MCF 10A (cell line): ENCODE measurements at regions not wholly inside any gene's neighbourhood (a gene's known extent, or its start where the extent isn't known, plus 50 kb on each side); places are given as distances from the start of the nearest gene placed in this dataset.

ENCODE experiments used
- BruUV-seq: library from RNA; stranded (reverse); fragments of 400-500 nt; replicated peaks from 2 replicates; lab custom pipeline; 2021; lab: Mats Ljungman, UMichigan
- CTCF ChIA-PET: fragments of 300-600 bp; sonication (Branson Sonifier 250); formaldehyde crosslinking; extraction: SDS; loops from one replicate; lab custom pipeline; 2021; ENCODE audit warnings: antibody characterized with exemption, inconsistent platforms; lab: Yijun Ruan, JAX
- POLR2A ChIA-PET: fragments of 300-600, 350-650 bp; sonication (Branson Sonifier 250); formaldehyde crosslinking; extraction: SDS; loops from one replicate; lab custom pipeline; 2020; ENCODE audit warnings: antibody characterized with exemption, inconsistent platforms; lab: Yijun Ruan, JAX
- DNase-seq: peaks from one replicate; pipeline ENCODE4 v3.0.0-alpha.2; 2018; ENCODE audit not compliant: unreplicated experiment
- H3K27ac Mint-ChIP-seq: one replicate; pipeline ENCODE4 v1.8.0; 2022; ENCODE audit warnings: mild to moderate bottlenecking, low read depth, mixed read lengths; ENCODE audit not compliant: unreplicated experiment
- H3K27me3 Mint-ChIP-seq: one replicate; pipeline ENCODE4 v1.8.0; 2022; ENCODE audit warnings: mixed read lengths; ENCODE audit not compliant: insufficient read depth, unreplicated experiment
- H3K36me3 Mint-ChIP-seq: one replicate; pipeline ENCODE4 v1.8.0; 2022; ENCODE audit warnings: mild to moderate bottlenecking, moderate library complexity, mixed read lengths; ENCODE audit not compliant: insufficient read depth, unreplicated experiment
- H3K4me1 Mint-ChIP-seq: one replicate; pipeline ENCODE4 v1.8.0; 2022; ENCODE audit warnings: mixed read lengths; ENCODE audit not compliant: insufficient read depth, unreplicated experiment
- H3K4me3 Mint-ChIP-seq: one replicate; pipeline ENCODE4 v1.8.0; 2022; ENCODE audit warnings: mild to moderate bottlenecking, moderate library complexity, mixed read lengths; ENCODE audit not compliant: unreplicated experiment
- H3K9me3 Mint-ChIP-seq: one replicate; pipeline ENCODE4 v1.8.0; 2022; ENCODE audit warnings: mixed read lengths; ENCODE audit not compliant: unreplicated experiment
- CTCF ChIP-seq: fragments of 200-600 bp; IDR thresholded peaks from one replicate; pipeline ENCODE4 v1.8.0; 2022; ENCODE audit warnings: antibody characterized with exemption, mild to moderate bottlenecking; ENCODE audit not compliant: unreplicated experiment
- intact Hi-C: fragments of 100-400 bp; cut with micrococcal nuclease; formaldehyde crosslinking; loops from 2 replicates; pipeline ENCODE4 v1.14.1; 2022

- intact Hi-C loops, result no loop called here
- ChIA-PET POLR2A (interaction anchor here (1.4 kb wide), 1 partner anchor 19 kb away, joined by 3 read pairs; no protein-coding TSS in a partner anchor), CTCF (no interaction called here)
- Mint-ChIP-seq H3K4me3 (no peak overlapping the region), H3K27me3 (no peaks in the 10 kb centered on the region), H3K4me1 (peaks cover 6% of the 10 kb centered on the region), H3K9me3 (no peaks in the 10 kb centered on the region), H3K27ac (no peak overlapping the region), H3K36me3 (no peaks in the 10 kb centered on the region)
- no peak for TF ChIP-seq CTCF
- DNase-seq, result no peak
- BruUV-seq, result no TSS peak
Observed at GRCh38 chr2:144219979-144220378, 299.9 kb downstream of the ZEB2 start.

GRCh38 chr2:144217853-144218633 lies 301.9 kb downstream of the ZEB2 start:
- CTCF ChIA-PET, result no interaction called here
- no peak overlapping the region for H3K4me3 Mint-ChIP-seq
- TF ChIP-seq CTCF, result no peak
- POLR2A ChIA-PET, result interaction anchor here (0.6 kb wide), 1 partner anchor 10 kb away, joined by 3 read pairs; no protein-coding TSS in a partner anchor
- no TSS peak for BruUV-seq
- intact Hi-C loops, result no loop called here
- DNase-seq, result no peak
- no peaks in the 10 kb centered on the region for H3K36me3 Mint-ChIP-seq
- H3K27ac Mint-ChIP-seq, result no peak overlapping the region
- H3K4me1 Mint-ChIP-seq, result peaks cover 6% of the 10 kb centered on the region
- no peaks in the 10 kb centered on the region for H3K27me3 Mint-ChIP-seq
- no peaks in the 10 kb centered on the region for H3K9me3 Mint-ChIP-seq

- no peak for DNase-seq
- intact Hi-C loops, result no loop called here
- Mint-ChIP-seq H3K9me3 (no peaks in the 10 kb centered on the region), H3K27me3 (no peaks in the 10 kb centered on the region), H3K27ac (no peak overlapping the region), H3K4me1 (peaks cover 6% of the 10 kb centered on the region), H3K36me3 (no peaks in the 10 kb centered on the region), H3K4me3 (no peak overlapping the region)
- POLR2A ChIA-PET, result interaction anchor here (1.0 kb wide), 1 partner anchor 12 kb away, joined by 4 read pairs; no protein-coding TSS in a partner anchor
- TF ChIP-seq CTCF, result no peak
- no TSS peak for BruUV-seq
- CTCF ChIA-PET, result no interaction called here
Observed at GRCh38 chr2:144215701-144216675, 303.9 kb downstream of the ZEB2 start.

- no peak for TF ChIP-seq CTCF
- peaks cover 6% of the 10 kb centered on the region for H3K4me1 Mint-ChIP-seq
- no peak overlapping the region for H3K27ac Mint-ChIP-seq
- no peaks in the 10 kb centered on the region for H3K36me3 Mint-ChIP-seq
- CTCF ChIA-PET, result no interaction called here
- BruUV-seq, result no TSS peak
- no peak for DNase-seq
- H3K27me3 Mint-ChIP-seq, result no peaks in the 10 kb centered on the region
- POLR2A ChIA-PET, result interaction anchor here (0.6 kb wide), 1 partner anchor 81 kb away, joined by 3 read pairs; no protein-coding TSS in a partner anchor
- H3K4me3 Mint-ChIP-seq, result no peak overlapping the region
- no peaks in the 10 kb centered on the region for H3K9me3 Mint-ChIP-seq
- intact Hi-C loops, result no loop called here
Observed at GRCh38 chr2:144215207-144215606, 304.7 kb downstream of the ZEB2 start.
